CD14-positive monocyte (primary cell): ENCODE measurements at regions not wholly inside any gene's neighbourhood (a gene's known extent, or its start where the extent isn't known, plus 50 kb on each side); places are given as distances from the start of the nearest gene placed in this dataset.

Source experiments
- DNase-seq, 3 donors: peaks; one replicate each; pipeline ENCODE4 v3.0.0-alpha.2; 2011 to 2022
- H2AFZ ChIP-seq: 2 replicates; pipeline ENCODE4 v1.6.0; 2012; ENCODE audit warnings: mild to moderate bottlenecking, low read depth, low read length, inconsistent platforms; ENCODE audit not compliant: insufficient read depth, poor library complexity, severe bottlenecking
- H3K27ac ChIP-seq, 2 donors: 1 replicate in 1 of 2; 2 replicates in 1 of 2; pipeline ENCODE4 v1.5.1; 2012 to 2013; ENCODE audit warnings: low read length in 2 of 2, control low read depth in 1 of 2, inconsistent platforms in 1 of 2, low read depth in 1 of 2, mild to moderate bottlenecking in 1 of 2
- H3K27me3 ChIP-seq, 2 donors: one replicate each; pipeline versions ENCODE4 v1.6.0 to v1.6.1; 2011 to 2013; ENCODE audit warnings: low read length in 2 of 2; ENCODE audit not compliant: control insufficient read depth in 2 of 2, insufficient read depth in 2 of 2
- H3K36me3 ChIP-seq, 2 donors: replicated peaks in 1 of 2; 1 replicate in 1 of 2; 2 replicates in 1 of 2; pipeline versions ENCODE4 v1.5.1 to v1.6.1; 2012 to 2013; ENCODE audit warnings: low read length in 2 of 2, control low read depth in 1 of 2, inconsistent platforms in 1 of 2, mild to moderate bottlenecking in 1 of 2; ENCODE audit not compliant: insufficient read depth in 2 of 2, control insufficient read depth in 1 of 2
- H3K4me1 ChIP-seq, 2 donors: 1 replicate in 1 of 2; 2 replicates in 1 of 2; pipeline versions ENCODE4 v1.5.1 to v1.6.1; 2012 to 2013; ENCODE audit warnings: low read length in 2 of 2, control low read depth in 1 of 2, inconsistent platforms in 1 of 2, mild to moderate bottlenecking in 1 of 2, moderate library complexity in 1 of 2; ENCODE audit not compliant: insufficient read depth in 2 of 2, control insufficient read depth in 1 of 2
- H3K4me2 ChIP-seq: replicated peaks from 2 replicates; pipeline ENCODE3; 2012; ENCODE audit warnings: low read length, moderate library complexity, mild to moderate bottlenecking; ENCODE audit not compliant: poor library complexity, severe bottlenecking; ENCODE audit errors: extremely low read depth
- H3K4me3 ChIP-seq, 3 experiments: fragments of 200-600 bp in 1 of 3; sonication (generic) in 1 of 3; replicated peaks in 1 of 3; 1 replicate in 2 of 3; 2 replicates in 1 of 3; pipeline ENCODE4 v1.5.1; 2011 to 2013; ENCODE audit warnings: low read length in 3 of 3, mild to moderate bottlenecking in 3 of 3, control low read depth in 2 of 3, low read depth in 2 of 3, inconsistent platforms in 1 of 3, moderate library complexity in 1 of 3
- H3K79me2 ChIP-seq: 2 replicates; pipeline ENCODE4 v1.6.0; 2012; ENCODE audit warnings: mild to moderate bottlenecking, control low read depth, inconsistent platforms, low read length, moderate library complexity; ENCODE audit not compliant: insufficient read depth
- H3K9ac ChIP-seq: 2 replicates; pipeline ENCODE4 v1.6.0; 2017; ENCODE audit warnings: low read length, mild to moderate bottlenecking; ENCODE audit not compliant: insufficient read depth, poor library complexity, severe bottlenecking
- H3K9me3 ChIP-seq, 2 donors: replicated peaks in 1 of 2; 1 replicate in 1 of 2; 2 replicates in 1 of 2; pipeline versions ENCODE4 v1.5.1 to v1.6.1; 2012 to 2013; ENCODE audit warnings: low read length in 2 of 2, control low read depth in 1 of 2; ENCODE audit not compliant: control insufficient read depth in 1 of 2, insufficient read depth in 1 of 2
- H4K20me1 ChIP-seq: 2 replicates; pipeline ENCODE4 v1.6.0; 2012; ENCODE audit warnings: mild to moderate bottlenecking, low read length, control low read depth, moderate library complexity; ENCODE audit not compliant: insufficient read depth
- H3K27ac Mint-ChIP-seq, 7 donors: one replicate each; pipeline ENCODE4 v1.8.0; 2020; ENCODE audit warnings: mild to moderate bottlenecking in 7 of 7, mixed read lengths in 7 of 7, moderate library complexity in 6 of 7, inconsistent platforms in 2 of 7
- H3K27me3 Mint-ChIP-seq, 3 donors: one replicate each; pipeline ENCODE4 v1.8.0; 2021 to 2022; ENCODE audit warnings: low read depth in 3 of 3, mild to moderate bottlenecking in 3 of 3, mixed read lengths in 3 of 3, moderate library complexity in 3 of 3, inconsistent platforms in 1 of 3
- H3K36me3 Mint-ChIP-seq, 2 donors: one replicate each; pipeline ENCODE4 v1.8.0; 2020; ENCODE audit warnings: mixed read lengths in 2 of 2, inconsistent platforms in 1 of 2, mild to moderate bottlenecking in 1 of 2
- H3K4me1 Mint-ChIP-seq: one replicate; pipeline ENCODE4 v1.8.0; 2020; ENCODE audit warnings: mild to moderate bottlenecking, mixed read lengths
- H3K4me3 Mint-ChIP-seq, 2 donors: one replicate each; pipeline ENCODE4 v1.8.0; 2020; ENCODE audit warnings: mild to moderate bottlenecking in 2 of 2, mixed read lengths in 2 of 2, moderate library complexity in 1 of 2
- H3K9me3 Mint-ChIP-seq, 7 donors: one replicate each; pipeline ENCODE4 v1.8.0; 2020 to 2022; ENCODE audit warnings: mixed read lengths in 7 of 7, mild to moderate bottlenecking in 6 of 7, moderate library complexity in 6 of 7, inconsistent platforms in 2 of 7
- WGBS: methylation state at CpG from one replicate; pipeline ENCODE4 v1.1.5; 2013; ENCODE audit warnings: missing lambda C conversion rate; ENCODE audit not compliant: insufficient coverage; 5-methylcytosine and 5-hydroxymethylcytosine counted together
- intact Hi-C, 2 donors: fragments of 100-400 bp; cut with micrococcal nuclease; formaldehyde crosslinking; loops; one replicate each; pipeline versions ENCODE4 v1.15.0 to v1.15.1; 2023
- TF ChIP-seq, protein P1 (sequence below): fragments of 200-600 bp; IDR thresholded peaks from one replicate; pipeline ENCODE4 v1.8.0; 2022; ENCODE audit warnings: antibody characterized with exemption, mild to moderate bottlenecking

- peaks cover 0 to 6% (median 2%) of the 10 kb centered on the region in 7 donors for H3K9me3 Mint-ChIP-seq
- no peak overlapping the region for H3K4me2 ChIP-seq
- no peak overlapping the region for H3K4me3 ChIP-seq
- TF ChIP-seq, protein P1, sequence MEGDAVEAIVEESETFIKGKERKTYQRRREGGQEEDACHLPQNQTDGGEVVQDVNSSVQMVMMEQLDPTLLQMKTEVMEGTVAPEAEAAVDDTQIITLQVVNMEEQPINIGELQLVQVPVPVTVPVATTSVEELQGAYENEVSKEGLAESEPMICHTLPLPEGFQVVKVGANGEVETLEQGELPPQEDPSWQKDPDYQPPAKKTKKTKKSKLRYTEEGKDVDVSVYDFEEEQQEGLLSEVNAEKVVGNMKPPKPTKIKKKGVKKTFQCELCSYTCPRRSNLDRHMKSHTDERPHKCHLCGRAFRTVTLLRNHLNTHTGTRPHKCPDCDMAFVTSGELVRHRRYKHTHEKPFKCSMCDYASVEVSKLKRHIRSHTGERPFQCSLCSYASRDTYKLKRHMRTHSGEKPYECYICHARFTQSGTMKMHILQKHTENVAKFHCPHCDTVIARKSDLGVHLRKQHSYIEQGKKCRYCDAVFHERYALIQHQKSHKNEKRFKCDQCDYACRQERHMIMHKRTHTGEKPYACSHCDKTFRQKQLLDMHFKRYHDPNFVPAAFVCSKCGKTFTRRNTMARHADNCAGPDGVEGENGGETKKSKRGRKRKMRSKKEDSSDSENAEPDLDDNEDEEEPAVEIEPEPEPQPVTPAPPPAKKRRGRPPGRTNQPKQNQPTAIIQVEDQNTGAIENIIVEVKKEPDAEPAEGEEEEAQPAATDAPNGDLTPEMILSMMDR: no peak
- H3K9me3 ChIP-seq: no peaks in the 10 kb centered on the region
- intact Hi-C loops: no loop called here
- H3K27ac Mint-ChIP-seq: no peak overlapping the region
- no peaks in the 10 kb centered on the region for H3K36me3 ChIP-seq
- no peaks in the 10 kb centered on the region for H3K27me3 ChIP-seq
- no peak overlapping the region for H3K9ac ChIP-seq
- H3K79me2 ChIP-seq: no peaks in the 10 kb centered on the region
- H3K4me3 Mint-ChIP-seq: no peak overlapping the region
- no peaks in the 10 kb centered on the region for H3K36me3 Mint-ChIP-seq
- H2AFZ ChIP-seq: no peak overlapping the region
- no peak for DNase-seq
- H4K20me1 ChIP-seq: no peaks in the 10 kb centered on the region
- H3K27ac ChIP-seq: no peak overlapping the region
- 100% methylated on average over 1 of the region's 3 CpGs for WGBS
- no peaks in the 10 kb centered on the region for H3K4me1 ChIP-seq
- H3K27me3 Mint-ChIP-seq: peaks cover 0 to 2% (median 2%) of the 10 kb centered on the region in 3 donors
- H3K4me1 Mint-ChIP-seq: no peaks in the 10 kb centered on the region
These were observed 118.6 kb upstream of the BEND4 start for GRCh38 chr4:42271096-42271495.

GRCh38 chr4:42277291-42277690 lies 120.0 kb upstream of the SHISA3 start:
- Histone ChIP-seq H2AFZ (no peak overlapping the region), H3K4me1 (peaks cover 0 to 5% of the 10 kb centered on the region in 2 donors), H3K27ac (no peak overlapping the region), H3K79me2 (no peaks in the 10 kb centered on the region), H3K4me2 (no peak overlapping the region), H3K36me3 (no peaks in the 10 kb centered on the region), H3K9me3 (no peaks in the 10 kb centered on the region), H3K9ac (no peak overlapping the region), H3K4me3 (no peak overlapping the region), H4K20me1 (no peaks in the 10 kb centered on the region), H3K27me3 (no peaks in the 10 kb centered on the region)
- no CpG with 5 or more reads among the region's 2 CpGs for whole genome bisulfite sequencing
- peaks cover 0 to 2% (median 0%) of the 10 kb centered on the region in 3 donors for H3K27me3 Mint-ChIP-seq
- no peak overlapping the region for H3K27ac Mint-ChIP-seq
- H3K4me1 Mint-ChIP-seq: peaks cover 12% of the 10 kb centered on the region
- no peaks in the 10 kb centered on the region for H3K36me3 Mint-ChIP-seq
- H3K4me3 Mint-ChIP-seq: no peak overlapping the region
- no peaks in the 10 kb centered on the region for H3K9me3 Mint-ChIP-seq
- TF ChIP-seq, protein P1: no peak
- intact Hi-C loops: no loop called here
- DNase-seq: no peak
